ENCODE measurements at regions not wholly inside any gene's neighbourhood (a gene's known extent, or its start where the extent isn't known, plus 50 kb on each side); places are given as distances from the start of the nearest gene placed in this dataset.
A peak's percentile ranks its signal among the peaks of the same experiment; 100 is the strongest.
"Not testable (repeated sequence)": the region's sequence is repeated elsewhere in the genome, so short reads cannot be mapped to it uniquely, and the experiment has no call there.

GRCh38 chr2:113337809-113338208 is 59.1 kb upstream of the PAX8 start:
- DNase-seq: no peak

- DNase-seq: peak in 2 of 3 experiments; percentile 21 to 43
These were observed 57.3 kb upstream of the PAX8 start for GRCh38 chr2:113336040-113336439.

- no peak for DNase-seq
These were observed 55.4 kb upstream of the PAX8 start for GRCh38 chr2:113334147-113334546.

GRCh38 chr2:113333735-113334134 is 55.0 kb upstream of the PAX8 start:
- not testable (repeated sequence) for DNase-seq

- DNase-seq: not testable (repeated sequence)
These were observed 51.5 kb upstream of the PAX8 start for GRCh38 chr2:113330060-113330767.

- not testable (repeated sequence) for DNase-seq
These were observed 50.3 kb upstream of the PAX8 start for GRCh38 chr2:113328973-113329372.

- not testable (repeated sequence) for DNase-seq
These were observed 49.9 kb upstream of the PAX8 start for GRCh38 chr2:113328572-113328971.
